ENCODE measurements at regions not wholly inside any gene's neighbourhood (a gene's known extent, or its start where the extent isn't known, plus 50 kb on each side); places are given as distances from the start of the nearest gene placed in this dataset.
"Not testable (repeated sequence)": the region's sequence is repeated elsewhere in the genome, so short reads cannot be mapped to it uniquely, and the experiment has no call there.

GRCh38 chr6:6414931-6415330 lies 94.5 kb upstream of the F13A1 start:
- no peak for DNase-seq

DNA sequence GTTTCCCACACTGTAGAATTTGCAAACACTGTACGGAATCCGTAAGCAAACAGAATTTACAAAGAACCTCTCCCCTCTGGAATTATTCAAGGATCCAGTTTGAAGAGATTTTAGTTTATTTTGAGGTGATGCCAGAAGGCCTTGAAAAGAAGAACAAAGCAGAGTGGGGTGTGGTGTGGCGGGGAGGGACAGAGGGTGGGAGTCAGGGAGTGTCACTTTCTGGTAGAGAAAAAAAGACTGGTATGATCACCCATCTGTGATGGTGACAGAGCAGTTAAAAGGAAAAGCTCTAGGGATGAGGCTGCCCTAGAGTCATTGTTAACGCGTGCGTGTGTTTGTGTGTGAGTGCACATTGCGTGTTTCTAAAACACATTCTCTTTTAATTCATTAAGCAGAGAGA lies 97.0 kb upstream of the F13A1 start:
- DNase-seq = no peak

DNA sequence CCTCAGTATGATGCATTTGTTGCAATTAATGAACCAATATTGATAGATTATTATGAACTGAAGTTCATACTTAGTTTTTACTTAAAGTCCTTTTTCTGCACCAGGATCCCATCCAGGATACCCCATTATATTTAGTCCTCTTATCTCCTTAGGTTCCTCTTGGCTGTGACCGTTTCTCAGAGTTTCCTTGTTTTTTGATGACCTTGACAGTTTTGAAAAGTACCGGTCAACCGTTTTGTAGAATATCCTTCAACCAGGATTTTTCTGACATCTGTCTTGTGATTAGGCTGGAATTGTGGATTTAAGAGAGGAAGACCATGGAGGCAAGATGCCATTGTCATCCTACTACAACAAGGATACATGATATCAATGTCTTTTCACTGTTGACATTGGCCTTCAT lies 98.0 kb upstream of the F13A1 start:
- DNase-seq = no peak

- no peak for DNase-seq
Observed at GRCh38 chr6:6420107-6420506, 99.6 kb upstream of the F13A1 start.

DNA sequence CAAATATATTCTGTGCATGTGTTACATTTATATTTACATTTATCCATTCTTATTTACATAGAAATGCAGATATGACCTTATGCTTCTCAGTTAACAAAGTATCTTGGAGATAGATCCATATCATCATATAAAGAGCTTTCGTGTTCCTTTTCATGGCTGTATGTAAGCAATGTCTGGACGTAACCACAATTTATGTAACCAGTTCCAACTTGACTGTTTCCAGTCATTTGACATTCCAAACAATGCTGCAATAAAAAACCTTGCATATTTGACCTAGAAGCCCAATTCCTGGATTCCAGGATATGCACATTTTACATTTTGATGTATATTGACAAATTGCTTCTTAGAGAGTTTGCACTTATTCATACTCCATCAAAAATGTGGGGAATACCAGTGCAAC lies 113.7 kb upstream of the F13A1 start:
- no peak for DNase-seq

- DNase-seq = no peak
Observed at GRCh38 chr6:6434723-6435122, 114.3 kb upstream of the F13A1 start.

- no peak for DNase-seq
Observed at GRCh38 chr6:6436366-6436765, 115.9 kb upstream of the F13A1 start.

- DNase-seq = no peak
Observed at GRCh38 chr6:6436946-6437345, 116.5 kb upstream of the F13A1 start.

DNA sequence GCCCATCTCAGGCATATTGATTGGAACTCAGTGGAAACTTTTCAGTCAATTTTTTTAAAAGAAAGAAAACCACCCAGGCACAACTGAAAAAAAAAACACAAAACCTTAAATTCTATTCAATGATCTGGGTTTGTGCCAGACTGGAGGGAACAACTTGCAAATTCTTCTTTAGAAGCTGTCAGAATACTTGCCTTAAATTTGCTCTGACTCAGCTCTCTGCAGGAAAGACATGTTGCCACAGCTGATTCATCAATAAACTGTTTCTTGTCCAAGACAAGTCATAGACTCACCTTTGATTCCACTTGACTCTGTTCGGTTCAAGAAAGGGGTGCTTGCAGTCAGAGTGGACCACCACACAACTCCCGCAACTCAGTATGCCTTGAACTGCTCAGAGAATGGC lies 117.8 kb upstream of the F13A1 start:
- no peak for DNase-seq

- no peak for DNase-seq
Observed at GRCh38 chr6:6439778-6440177, 119.3 kb upstream of the F13A1 start.

- no peak for DNase-seq
Observed at GRCh38 chr6:6452002-6452401, 131.5 kb upstream of the F13A1 start.

DNA sequence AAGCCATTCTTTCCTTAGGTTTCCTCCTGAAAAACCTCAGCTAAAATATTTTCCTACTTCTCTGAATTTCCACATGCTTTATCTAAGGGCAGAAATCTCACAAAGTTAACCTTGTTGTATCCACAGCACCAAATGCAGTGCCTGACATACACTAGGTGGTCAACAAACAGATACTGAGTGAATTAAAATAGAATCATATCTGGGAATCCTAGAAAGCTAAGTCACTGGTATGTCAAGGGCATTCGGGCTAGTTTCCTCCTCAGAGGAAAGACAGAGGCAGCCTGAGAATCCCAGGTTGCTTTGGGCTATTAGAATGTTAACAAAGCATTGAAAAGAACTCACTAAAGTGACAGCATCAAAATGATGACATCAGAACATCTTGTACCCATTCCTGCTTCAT lies 132.7 kb upstream of the F13A1 start:
- DNase-seq = no peak

DNA sequence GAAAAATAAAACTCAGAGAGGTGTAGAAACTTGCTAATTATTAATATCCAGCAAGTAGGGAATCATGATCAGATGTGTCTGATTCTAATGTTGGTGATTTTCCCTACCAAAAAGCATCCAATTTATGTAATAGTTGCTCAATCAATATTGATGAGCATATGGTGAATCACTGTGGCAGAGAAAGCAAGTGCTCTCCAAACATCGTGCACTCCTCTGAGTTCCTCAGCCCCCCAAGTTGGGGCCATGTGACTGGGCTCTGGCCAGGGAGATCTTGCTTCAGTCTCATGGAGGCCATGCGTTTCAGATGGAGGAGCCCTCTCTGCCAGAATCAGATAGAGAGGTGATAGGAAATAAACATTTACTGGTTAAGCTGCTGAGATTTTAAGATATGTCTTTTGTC lies 133.2 kb upstream of the LY86 start:
- DNase-seq = no peak

GRCh38 chr6:6458172-6458571 lies 130.3 kb upstream of the LY86 start:
- no peak for DNase-seq

DNA sequence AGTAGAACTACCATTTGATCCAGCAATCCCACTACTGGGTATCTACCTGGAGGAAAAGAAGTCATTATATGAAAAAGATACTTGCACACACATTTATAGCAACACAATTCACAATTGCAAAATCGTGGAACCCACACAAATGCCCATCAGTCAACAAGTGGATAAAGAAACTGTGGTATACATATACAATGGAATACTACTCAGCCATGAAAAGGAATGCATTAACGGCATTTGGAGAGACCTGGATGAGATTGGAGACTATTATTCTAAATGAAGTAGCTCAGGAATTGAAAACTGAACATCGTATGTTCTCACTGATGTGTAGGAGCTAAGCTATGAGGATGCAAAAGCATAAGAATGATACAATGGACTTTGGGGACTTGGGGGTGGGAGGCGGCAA lies 128.6 kb upstream of the LY86 start:
- not testable (repeated sequence) for DNase-seq

GRCh38 chr6:6460416-6460815 lies 128.1 kb upstream of the LY86 start:
- no peak for DNase-seq

DNA sequence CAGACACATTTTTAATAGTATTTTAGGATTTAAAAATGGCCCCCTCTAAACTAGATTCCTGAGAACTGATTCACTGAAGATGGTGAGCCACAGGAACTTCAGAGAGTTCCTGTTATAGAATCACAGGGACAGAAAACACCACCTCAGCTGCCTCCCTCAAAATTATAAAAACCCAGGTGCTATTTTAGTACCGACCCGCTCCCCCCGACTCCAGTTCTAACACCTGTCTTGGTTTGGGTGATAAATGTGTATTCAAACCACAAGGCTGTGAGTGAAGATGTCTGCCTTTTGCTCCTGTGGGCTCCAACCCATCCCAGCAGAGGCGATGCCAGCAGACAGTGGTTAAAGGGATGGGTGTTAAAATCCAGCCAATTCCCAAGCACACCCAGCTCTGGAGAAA lies 127.4 kb upstream of the LY86 start:
- DNase-seq = no peak

DNA sequence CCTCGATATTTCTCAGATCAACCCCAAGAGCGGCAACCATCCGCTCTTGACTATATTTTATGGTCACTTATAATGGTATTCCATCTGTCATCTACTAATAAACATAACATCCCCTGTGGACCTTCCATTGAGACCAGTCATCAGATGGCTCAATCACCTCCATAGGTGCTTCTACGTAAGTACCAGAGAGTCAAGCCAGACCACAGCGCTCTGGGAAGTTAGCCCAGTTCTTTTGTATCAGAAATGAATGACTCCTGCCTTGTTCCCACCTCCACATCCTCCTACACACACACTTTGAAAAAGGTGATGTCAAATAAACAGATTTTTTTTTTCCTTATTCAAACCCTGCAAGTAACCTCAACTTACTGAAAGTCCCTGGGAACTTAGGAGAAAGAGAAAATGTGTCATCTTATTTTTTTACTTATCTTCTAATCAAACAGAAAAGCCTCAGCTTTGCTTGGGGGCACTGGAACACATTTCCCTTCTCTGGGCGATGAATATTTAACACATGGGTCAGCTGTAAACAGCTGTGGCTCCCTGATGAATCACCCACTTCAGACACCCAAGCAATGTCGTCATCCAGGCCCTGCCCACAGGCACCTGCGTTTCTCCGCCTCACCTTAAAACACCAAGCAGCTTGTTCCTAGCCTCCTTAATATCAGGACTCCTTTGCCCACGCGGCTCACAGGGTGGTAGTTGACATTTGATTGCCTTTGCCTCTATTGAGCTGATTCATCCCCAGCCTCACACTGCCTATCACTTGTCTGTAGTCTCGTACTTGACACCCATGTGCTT lies 121.4 kb upstream of the LY86 start:
- DNase-seq = no peak

GRCh38 chr6:6469074-6469473 lies 119.4 kb upstream of the LY86 start:
- no peak for DNase-seq

GRCh38 chr6:6470123-6470522 lies 118.4 kb upstream of the LY86 start:
- no peak for DNase-seq

GRCh38 chr6:6471276-6471675 lies 117.2 kb upstream of the LY86 start:
- DNase-seq = no peak

GRCh38 chr6:6474170-6474920 lies 114.2 kb upstream of the LY86 start:
- DNase-seq = no peak

- no peak for DNase-seq
Observed at GRCh38 chr6:6479785-6480184, 108.7 kb upstream of the LY86 start.

DNA sequence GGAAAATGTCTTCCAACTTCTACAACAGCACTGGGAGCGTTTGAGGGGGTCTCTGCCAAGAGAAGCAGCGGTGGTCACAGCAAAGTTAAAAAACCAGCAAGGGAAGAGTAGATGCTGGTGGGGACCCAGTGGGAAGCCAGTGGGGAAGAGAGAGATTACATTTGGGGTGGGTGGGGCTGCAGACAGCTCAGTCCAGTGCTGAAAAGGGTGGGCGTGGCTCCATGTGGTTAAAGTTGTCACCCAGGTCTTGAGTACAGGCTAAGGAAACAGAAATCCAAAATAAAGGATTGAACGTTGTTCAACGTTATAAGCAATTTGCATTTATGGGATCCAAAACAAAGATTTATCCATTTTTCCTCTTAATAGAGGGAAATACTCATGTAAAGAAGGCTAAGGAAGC lies 106.3 kb upstream of the LY86 start:
- DNase-seq = no peak

GRCh38 chr6:6483168-6483567 lies 105.4 kb upstream of the LY86 start:
- DNase-seq = no peak
